Sigmoid colon (tissue), 6 donors: ENCODE measurements at regions not wholly inside any gene's neighbourhood (a gene's known extent, or its start where the extent isn't known, plus 50 kb on each side); places are given as distances from the start of the nearest gene placed in this dataset.
A peak's percentile ranks its signal among the peaks of the same experiment; 100 is the strongest.

Experiments used
- DNase-seq: peaks from one replicate; pipeline ENCODE4 v3.0.0-alpha.2; 2019
- H3K27ac ChIP-seq, 4 donors: fragments of 200-600 bp; sonication (generic); one replicate each; pipeline ENCODE4 v1.5.1; 2016 to 2019; ENCODE audit warnings: mild to moderate bottlenecking in 1 of 4
- H3K27me3 ChIP-seq, 3 donors: fragments of 200-600 bp; sonication (generic); one replicate each; pipeline ENCODE4 v1.5.1; 2019; ENCODE audit warnings: mild to moderate bottlenecking in 1 of 3
- H3K36me3 ChIP-seq, 4 donors: fragments of 200-600 bp; sonication (generic); one replicate each; pipeline ENCODE4 v1.5.1; 2016 to 2019
- H3K4me1 ChIP-seq, 4 donors: fragments of 200-600 bp; sonication (generic); one replicate each; pipeline ENCODE4 v1.5.1; 2017 to 2019
- H3K4me3 ChIP-seq, 4 donors: fragments of 200-600 bp; sonication (generic); one replicate each; pipeline ENCODE4 v1.5.1; 2017 to 2019; ENCODE audit warnings: mild to moderate bottlenecking in 2 of 4, moderate library complexity in 1 of 4
- H3K9me3 ChIP-seq, 4 donors: fragments of 200-600 bp in 3 of 4; sonication (generic) in 3 of 4; one replicate each; pipeline versions ENCODE4 v1.5.1 to v1.6.1; 2013 to 2019
- EP300 ChIP-seq, 4 donors: sonication (generic); formaldehyde crosslinking; IDR thresholded peaks; one replicate each; pipeline ENCODE4 v1.6.1; 2017; ENCODE audit warnings: antibody characterized with exemption in 4 of 4
- POLR2A ChIP-seq, 2 donors: fragments of 450-650 bp; IDR thresholded peaks; one replicate each; pipeline ENCODE4 v1.6.1; 2016; ENCODE audit warnings: antibody characterized with exemption in 2 of 2, mild to moderate bottlenecking in 2 of 2, moderate library complexity in 2 of 2
- POLR2AphosphoS5 ChIP-seq, 4 donors: sonication (generic); formaldehyde crosslinking; IDR thresholded peaks; one replicate each; pipeline ENCODE4 v1.6.1; 2017; ENCODE audit warnings: antibody characterized with exemption in 4 of 4
- WGBS, 2 donors: extraction: QIAGEN DNeasy Blood & Tissue Kit; methylation state at CpG; one replicate each; pipeline ENCODE4 v1.1.7; 2013; 5-methylcytosine and 5-hydroxymethylcytosine counted together
- intact Hi-C: fragments of 100-400 bp; cut with DNase I; formaldehyde crosslinking; loops from one replicate; pipeline ENCODE4 v1.15.1; 2023
- TF ChIP-seq, protein P1 (sequence below), 4 experiments: fragments of 450-650 bp in 3 of 4; fragments of 200-600 bp in 1 of 4; IDR thresholded peaks; one replicate each; pipeline ENCODE4 v1.5.1; 2016 to 2019; ENCODE audit warnings: antibody characterized with exemption in 4 of 4, mild to moderate bottlenecking in 3 of 4, moderate library complexity in 2 of 4
- donor health status: healthy with polysubstance abuse.
- donor health status: healthy.

GRCh38 chr13:23505007-23505406 lies 65.2 kb upstream of the TNFRSF19 start:
- DNase-seq, result no peak
- Histone ChIP-seq H3K36me3 (no peaks in the 10 kb centered on the region), H3K9me3 (no peaks in the 10 kb centered on the region), H3K27ac (peak overlapping the region in 1 of 4 donors; percentile 64), H3K4me1 (peaks cover 0 to 26% (median 15%) of the 10 kb centered on the region in 4 donors), H3K4me3 (no peak overlapping the region), H3K27me3 (no peaks in the 10 kb centered on the region)
- TF ChIP-seq EP300 (IDR thresholded peaks at IDR 0.05) (no peak), POLR2A (IDR thresholded peaks at IDR 0.05) (no peak), POLR2AphosphoS5 (IDR thresholded peaks at IDR 0.05) (no peak)
- TF ChIP-seq, protein P1, sequence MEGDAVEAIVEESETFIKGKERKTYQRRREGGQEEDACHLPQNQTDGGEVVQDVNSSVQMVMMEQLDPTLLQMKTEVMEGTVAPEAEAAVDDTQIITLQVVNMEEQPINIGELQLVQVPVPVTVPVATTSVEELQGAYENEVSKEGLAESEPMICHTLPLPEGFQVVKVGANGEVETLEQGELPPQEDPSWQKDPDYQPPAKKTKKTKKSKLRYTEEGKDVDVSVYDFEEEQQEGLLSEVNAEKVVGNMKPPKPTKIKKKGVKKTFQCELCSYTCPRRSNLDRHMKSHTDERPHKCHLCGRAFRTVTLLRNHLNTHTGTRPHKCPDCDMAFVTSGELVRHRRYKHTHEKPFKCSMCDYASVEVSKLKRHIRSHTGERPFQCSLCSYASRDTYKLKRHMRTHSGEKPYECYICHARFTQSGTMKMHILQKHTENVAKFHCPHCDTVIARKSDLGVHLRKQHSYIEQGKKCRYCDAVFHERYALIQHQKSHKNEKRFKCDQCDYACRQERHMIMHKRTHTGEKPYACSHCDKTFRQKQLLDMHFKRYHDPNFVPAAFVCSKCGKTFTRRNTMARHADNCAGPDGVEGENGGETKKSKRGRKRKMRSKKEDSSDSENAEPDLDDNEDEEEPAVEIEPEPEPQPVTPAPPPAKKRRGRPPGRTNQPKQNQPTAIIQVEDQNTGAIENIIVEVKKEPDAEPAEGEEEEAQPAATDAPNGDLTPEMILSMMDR (IDR thresholded peaks at IDR 0.05), result no peak
- intact Hi-C loops, result no loop called here
- 60 to 71% methylated on average over 8 of the region's 8 CpGs for WGBS, 2 donors

DNA sequence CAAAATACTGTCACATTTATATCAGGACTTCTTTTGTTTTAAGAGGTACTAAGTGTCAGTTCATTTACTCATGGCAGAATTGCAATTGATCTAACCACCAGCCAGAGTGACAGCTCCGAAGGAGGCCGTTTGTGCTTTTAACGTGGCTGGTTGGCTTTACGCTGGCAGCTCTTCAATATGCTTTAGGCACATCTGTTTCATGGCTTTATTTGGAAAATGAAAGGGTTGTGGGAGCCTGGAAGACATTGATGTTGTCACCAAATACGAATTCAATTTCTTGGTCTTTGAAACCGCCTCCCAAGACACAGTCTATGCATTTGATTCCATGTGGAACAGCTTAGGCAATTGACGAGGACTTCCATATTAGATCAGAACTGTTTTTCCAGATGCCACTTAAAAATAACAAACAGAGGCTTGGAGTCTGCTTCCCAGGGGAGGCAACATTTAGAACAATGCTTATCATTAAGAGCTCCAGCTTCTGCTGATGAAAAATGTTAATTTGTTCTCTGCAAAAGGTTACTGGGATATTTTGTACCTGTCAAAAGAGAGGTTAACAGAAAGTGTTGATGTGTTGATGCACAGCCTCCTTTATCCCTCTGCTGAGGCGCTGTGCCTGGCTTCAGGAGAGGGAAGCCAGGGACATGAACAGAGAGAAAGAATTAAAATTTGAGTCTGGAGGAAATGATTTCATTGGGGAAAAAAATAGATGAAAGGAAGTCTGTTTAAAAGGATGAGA lies 64.0 kb upstream of the TNFRSF19 start:
- TF ChIP-seq, protein P1 (IDR thresholded peaks at IDR 0.05), result no peak
- TF ChIP-seq EP300 (IDR thresholded peaks at IDR 0.05) (no peak), POLR2AphosphoS5 (IDR thresholded peaks at IDR 0.05) (no peak), POLR2A (IDR thresholded peaks at IDR 0.05) (no peak)
- peaks cover 0 to 16% (median 12%) of the 10 kb centered on the region in 4 donors for H3K4me1 ChIP-seq
- 68 to 69% methylated on average over 8 of the region's 8 CpGs for WGBS, 2 donors
- H3K4me3 ChIP-seq, result no peak overlapping the region
- no peak for DNase-seq
- H3K27ac ChIP-seq, result peak overlapping the region in 2 of 4 donors; percentile 19 to 64
- no peaks in the 10 kb centered on the region for H3K36me3 ChIP-seq
- H3K27me3 ChIP-seq, result no peaks in the 10 kb centered on the region
- intact Hi-C loops, result no loop called here
- H3K9me3 ChIP-seq, result no peaks in the 10 kb centered on the region

- no peaks in the 10 kb centered on the region for H3K9me3 ChIP-seq
- TF ChIP-seq EP300 (IDR thresholded peaks at IDR 0.05), result no peak
- TF ChIP-seq, protein P1 (IDR thresholded peaks at IDR 0.05), result no peak
- no peak for TF ChIP-seq POLR2A (IDR thresholded peaks at IDR 0.05)
- no peak for TF ChIP-seq POLR2AphosphoS5 (IDR thresholded peaks at IDR 0.05)
- intact Hi-C loops, result no loop called here
- no peaks in the 10 kb centered on the region for H3K27me3 ChIP-seq
- H3K36me3 ChIP-seq, result no peaks in the 10 kb centered on the region
- H3K27ac ChIP-seq, result peak overlapping the region in 2 of 4 donors; percentile 19 to 64
- peaks cover 0 to 15% (median 12%) of the 10 kb centered on the region in 4 donors for H3K4me1 ChIP-seq
- 87 to 88% methylated on average over 11 of the region's 11 CpGs for WGBS, 2 donors
- no peak overlapping the region for H3K4me3 ChIP-seq
- DNase-seq, result no peak
These were observed 63.4 kb upstream of the TNFRSF19 start for GRCh38 chr13:23506807-23507291.

DNA sequence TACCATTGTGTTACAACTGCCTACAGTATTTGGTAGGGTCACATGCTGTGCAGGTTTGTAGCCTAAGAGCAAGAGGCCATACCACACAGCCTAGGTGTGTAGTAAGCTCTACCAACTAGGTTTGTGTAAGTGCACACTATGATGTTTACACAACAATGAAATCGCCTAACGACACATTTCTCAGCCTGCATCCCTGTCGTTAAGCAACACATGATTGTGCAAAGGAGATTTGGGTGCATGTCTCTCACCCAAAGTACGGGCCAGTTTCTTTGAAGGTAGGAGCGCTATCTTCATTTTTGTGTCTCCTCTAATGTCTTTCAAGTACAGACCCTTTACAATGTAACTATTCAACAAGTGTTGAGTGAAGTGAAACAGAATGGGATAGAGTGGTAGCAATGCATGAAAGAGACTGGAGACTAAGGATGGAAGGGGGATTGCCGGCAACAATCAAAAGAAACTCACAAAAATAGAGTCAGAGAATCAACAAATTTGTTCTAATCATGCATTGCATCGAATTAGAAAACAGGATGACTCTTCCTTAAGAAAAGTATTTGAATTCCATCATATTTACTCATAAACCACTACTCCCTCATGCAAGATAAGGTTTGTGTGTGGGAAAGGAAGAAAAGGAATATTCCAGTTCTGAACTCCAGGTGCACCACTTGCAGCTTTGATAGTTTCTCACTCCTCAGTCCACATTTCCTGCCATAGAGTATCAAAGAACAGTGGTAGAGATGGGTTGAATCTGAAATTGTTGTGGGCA lies 60.2 kb upstream of the TNFRSF19 start:
- H3K27me3 ChIP-seq, result no peaks in the 10 kb centered on the region
- DNase-seq, result no peak
- no peaks in the 10 kb centered on the region for H3K36me3 ChIP-seq
- H3K27ac ChIP-seq, result no peak overlapping the region
- WGBS, 2 donors, result 74 to 88% methylated on average over 7 of the region's 7 CpGs
- peaks cover 0 to 6% (median 5%) of the 10 kb centered on the region in 4 donors for H3K4me1 ChIP-seq
- no peak overlapping the region for H3K4me3 ChIP-seq
- intact Hi-C loops, result no loop called here
- TF ChIP-seq POLR2A (IDR thresholded peaks at IDR 0.05), result no peak
- TF ChIP-seq, protein P1 (IDR thresholded peaks at IDR 0.05), result no peak
- TF ChIP-seq EP300 (IDR thresholded peaks at IDR 0.05), result no peak
- TF ChIP-seq POLR2AphosphoS5 (IDR thresholded peaks at IDR 0.05), result no peak
- H3K9me3 ChIP-seq, result no peaks in the 10 kb centered on the region
